ENCODE measurements at regions not wholly inside any gene's neighbourhood (a gene's known extent, or its start where the extent isn't known, plus 50 kb on each side); places are given as distances from the start of the nearest gene placed in this dataset.

DNA sequence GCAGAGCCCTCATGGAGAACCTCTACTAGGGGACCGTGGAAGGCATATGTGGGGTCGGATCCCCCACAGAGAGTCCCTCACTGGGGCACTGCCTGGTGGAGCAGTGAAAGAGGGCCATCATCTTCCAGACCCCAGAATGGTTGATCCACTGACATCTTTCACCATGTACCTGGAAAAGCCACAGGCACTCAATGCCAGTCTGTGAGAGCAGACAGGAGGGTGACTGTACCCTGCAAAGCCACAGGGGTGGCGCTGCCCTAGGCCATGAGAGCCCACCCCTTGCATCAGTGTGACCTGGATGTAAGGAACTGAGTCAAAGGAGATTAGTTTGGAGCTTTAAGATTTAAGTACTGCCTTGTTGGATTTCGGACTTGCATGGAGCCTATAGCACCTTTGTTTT lies 1276.7 kb upstream of the PRMT6 start:
- no peak for DNase-seq (ENCODE audit: low read depth)
- TF ChIP-seq, protein P1, sequence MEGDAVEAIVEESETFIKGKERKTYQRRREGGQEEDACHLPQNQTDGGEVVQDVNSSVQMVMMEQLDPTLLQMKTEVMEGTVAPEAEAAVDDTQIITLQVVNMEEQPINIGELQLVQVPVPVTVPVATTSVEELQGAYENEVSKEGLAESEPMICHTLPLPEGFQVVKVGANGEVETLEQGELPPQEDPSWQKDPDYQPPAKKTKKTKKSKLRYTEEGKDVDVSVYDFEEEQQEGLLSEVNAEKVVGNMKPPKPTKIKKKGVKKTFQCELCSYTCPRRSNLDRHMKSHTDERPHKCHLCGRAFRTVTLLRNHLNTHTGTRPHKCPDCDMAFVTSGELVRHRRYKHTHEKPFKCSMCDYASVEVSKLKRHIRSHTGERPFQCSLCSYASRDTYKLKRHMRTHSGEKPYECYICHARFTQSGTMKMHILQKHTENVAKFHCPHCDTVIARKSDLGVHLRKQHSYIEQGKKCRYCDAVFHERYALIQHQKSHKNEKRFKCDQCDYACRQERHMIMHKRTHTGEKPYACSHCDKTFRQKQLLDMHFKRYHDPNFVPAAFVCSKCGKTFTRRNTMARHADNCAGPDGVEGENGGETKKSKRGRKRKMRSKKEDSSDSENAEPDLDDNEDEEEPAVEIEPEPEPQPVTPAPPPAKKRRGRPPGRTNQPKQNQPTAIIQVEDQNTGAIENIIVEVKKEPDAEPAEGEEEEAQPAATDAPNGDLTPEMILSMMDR (conservative IDR thresholded peaks at IDR 0.05; ENCODE audit: low read depth, low read length) = no peak
- H3K4me3 ChIP-seq (ENCODE audit: low read depth, low read length) = no peak overlapping the region

DNA sequence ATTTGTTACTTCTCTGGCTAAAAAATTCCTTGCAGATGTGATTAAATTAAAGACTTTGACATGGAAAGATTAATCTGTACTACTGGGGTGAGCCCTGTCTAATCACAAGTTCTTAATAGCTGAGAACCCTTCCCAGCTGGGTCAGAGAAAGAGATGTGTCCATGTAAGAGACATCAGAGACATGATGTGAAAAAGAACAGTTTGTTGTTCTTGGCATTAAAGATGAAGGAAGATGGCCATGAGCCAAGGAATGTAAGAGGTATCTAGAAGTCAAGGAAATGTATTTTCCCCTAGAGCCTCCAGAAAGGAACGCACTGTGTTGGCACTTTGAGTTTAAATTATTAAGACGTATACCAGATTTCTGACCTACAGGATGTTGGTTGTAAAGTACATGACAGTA lies 1271.5 kb upstream of the PRMT6 start:
- no peak overlapping the region for H3K4me3 ChIP-seq (ENCODE audit: low read depth, low read length)
- TF ChIP-seq, protein P1 (conservative IDR thresholded peaks at IDR 0.05; ENCODE audit: low read depth, low read length) = no peak
- DNase-seq (ENCODE audit: low read depth) = peak; percentile 39

DNA sequence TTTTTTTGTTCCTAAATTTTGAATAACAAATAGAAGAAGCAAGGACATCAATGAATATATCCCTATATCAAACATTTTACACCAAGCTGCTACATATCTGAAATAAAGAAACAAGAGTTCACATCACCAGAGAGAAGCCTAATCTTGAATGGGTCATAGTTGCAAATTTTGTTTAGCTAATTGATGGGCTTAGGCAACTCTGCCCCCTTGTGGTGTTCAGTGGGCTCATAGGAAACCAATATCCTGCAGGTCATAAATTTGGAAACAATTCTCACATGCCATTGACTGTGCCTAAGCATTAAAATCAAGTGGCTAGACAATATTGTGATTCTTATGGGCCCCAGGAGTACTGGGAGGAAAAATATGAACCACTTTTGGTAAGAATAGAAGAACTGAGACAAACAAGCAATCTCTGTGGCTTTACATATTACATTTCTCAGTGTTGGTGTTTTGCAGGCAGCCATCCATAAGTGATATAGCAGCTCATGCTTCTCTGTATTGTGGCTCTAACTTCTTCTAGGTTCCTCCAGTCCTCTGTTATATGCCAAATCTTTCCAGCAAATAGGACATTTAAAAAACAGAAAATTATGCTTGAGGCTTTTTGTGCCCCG lies 1262.8 kb upstream of the PRMT6 start:
- TF ChIP-seq, protein P1 (conservative IDR thresholded peaks at IDR 0.05; ENCODE audit: low read depth, low read length) = peak; percentile 65
- DNase-seq (ENCODE audit: low read depth) = peak; percentile 35
- H3K4me3 ChIP-seq (ENCODE audit: low read depth, low read length) = no peak overlapping the region

DNA sequence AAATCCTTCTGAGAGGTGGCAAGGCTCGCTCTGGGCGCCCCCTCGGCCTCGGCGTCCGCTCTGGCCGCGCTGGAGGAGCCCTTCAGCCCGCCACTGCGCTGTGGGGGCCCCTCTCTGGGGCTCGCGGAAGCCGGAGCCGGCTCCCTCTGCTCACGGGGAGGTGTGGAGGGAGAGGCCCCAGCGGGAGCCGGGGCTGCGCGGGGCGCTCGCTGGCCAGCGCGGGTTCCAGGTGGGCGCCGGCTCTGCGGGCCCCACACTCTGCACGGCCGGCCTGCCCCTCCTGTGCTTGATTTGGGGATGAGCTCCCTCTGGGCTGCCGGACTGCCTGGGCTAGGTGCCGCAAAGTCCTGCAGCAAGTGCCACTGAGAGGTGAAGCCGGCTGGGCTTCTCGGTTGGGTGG lies 1260.7 kb upstream of the PRMT6 start:
- TF ChIP-seq, protein P1 (conservative IDR thresholded peaks at IDR 0.05; ENCODE audit: low read depth, low read length) = no peak
- no peak for DNase-seq (ENCODE audit: low read depth)
- no peak overlapping the region for H3K4me3 ChIP-seq (ENCODE audit: low read depth, low read length)

DNA sequence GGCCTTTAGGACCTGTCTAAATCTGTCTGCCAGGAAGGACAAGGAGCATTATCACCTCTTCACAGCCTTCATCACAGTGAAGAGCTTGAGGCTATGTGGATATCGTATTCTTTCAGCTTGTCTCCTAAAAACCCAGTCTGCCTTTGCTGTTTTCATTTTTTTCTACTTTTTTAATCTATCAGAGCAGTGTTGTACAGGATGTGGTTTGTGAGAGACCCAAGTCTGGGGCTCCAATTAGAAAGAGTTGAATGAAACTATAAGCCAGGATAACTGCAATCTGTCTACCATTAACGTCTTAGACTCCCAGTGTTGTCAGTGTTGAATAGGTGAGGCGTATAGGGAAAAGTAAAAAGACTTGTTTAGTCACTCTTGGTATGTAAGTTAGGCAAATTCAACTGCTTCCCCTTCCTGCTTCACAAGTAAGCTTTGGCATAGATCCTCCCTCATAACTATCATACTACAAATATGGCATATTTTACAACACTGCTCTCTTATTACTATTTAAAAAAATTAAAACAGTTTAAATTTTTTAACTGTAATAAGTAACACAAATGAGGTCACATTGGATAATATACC lies 1225.8 kb upstream of the PRMT6 start:
- TF ChIP-seq, protein P1 (conservative IDR thresholded peaks at IDR 0.05; ENCODE audit: low read depth, low read length) = no peak
- no peak overlapping the region for H3K4me3 ChIP-seq (ENCODE audit: low read depth, low read length)
- no peak for DNase-seq (ENCODE audit: low read depth)

DNA sequence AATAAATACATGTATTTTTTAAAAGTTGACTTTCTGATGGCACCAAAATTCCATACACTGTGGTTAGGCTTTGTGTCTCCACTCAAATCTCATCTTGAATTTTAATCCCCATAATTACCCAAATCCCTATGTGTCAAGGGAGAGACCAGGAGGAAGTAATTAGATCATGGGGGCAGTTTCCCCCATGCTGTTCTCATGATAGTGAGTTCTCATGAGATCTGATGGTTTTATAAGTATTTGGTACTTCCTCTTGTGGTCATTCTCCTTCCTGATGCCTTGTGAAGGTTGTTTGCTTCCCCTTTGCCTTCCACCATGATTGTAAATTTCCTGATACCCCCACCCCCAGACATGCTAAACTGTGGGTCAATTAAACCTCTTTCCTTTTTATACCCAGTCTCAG lies 1218.4 kb upstream of the PRMT6 start:
- TF ChIP-seq, protein P1 (conservative IDR thresholded peaks at IDR 0.05; ENCODE audit: low read depth, low read length) = no peak
- no peak overlapping the region for H3K4me3 ChIP-seq (ENCODE audit: low read depth, low read length)
- no peak for DNase-seq (ENCODE audit: low read depth)

DNA sequence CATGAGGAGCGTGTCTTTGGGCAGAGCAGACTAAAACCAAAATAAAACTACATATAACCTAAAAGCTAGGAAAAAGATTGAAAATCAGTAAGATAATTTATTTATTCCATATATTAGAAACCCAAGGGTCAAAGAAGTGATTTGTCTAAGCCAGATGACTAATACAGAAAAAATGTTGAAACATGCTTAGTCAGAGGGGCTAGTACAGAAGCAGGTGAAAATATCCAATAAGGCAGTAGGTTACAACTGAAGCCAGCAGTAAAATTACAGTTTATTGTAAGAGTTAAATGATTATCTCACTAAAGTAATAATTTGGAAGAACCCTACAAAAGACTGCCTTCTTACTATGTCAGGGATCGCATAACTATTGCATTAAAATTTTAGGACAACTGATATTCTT lies 1190.9 kb upstream of the PRMT6 start:
- DNase-seq (ENCODE audit: low read depth) = peak; percentile 34
- TF ChIP-seq, protein P1 (conservative IDR thresholded peaks at IDR 0.05; ENCODE audit: low read depth, low read length) = no peak
- no peak overlapping the region for H3K4me3 ChIP-seq (ENCODE audit: low read depth, low read length)

Measured in choroid plexus epithelial cell (primary cell).